ENCODE measurements at regions not wholly inside any gene's neighbourhood (a gene's known extent, or its start where the extent isn't known, plus 50 kb on each side); places are given as distances from the start of the nearest gene placed in this dataset.

GRCh38 chr5:18972177-18972576 is 1015.8 kb downstream of the CDH18 start:
- Mint-ChIP-seq H3K4me3 (no peak overlapping the region), H3K9me3 (peaks cover 10% of the 10 kb centered on the region), H3K36me3 (ENCODE audit: low read depth) (no peaks in the 10 kb centered on the region), H3K27me3 (no peaks in the 10 kb centered on the region), H3K27ac (no peak overlapping the region), H3K4me1 (ENCODE audit: low read depth) (no peaks in the 10 kb centered on the region)
- no peak for DNase-seq

- no peaks in the 10 kb centered on the region for H3K36me3 Mint-ChIP-seq (ENCODE audit: low read depth)
- H3K9me3 Mint-ChIP-seq: peaks cover 6% of the 10 kb centered on the region
- DNase-seq: no peak
- H3K27ac Mint-ChIP-seq: no peak overlapping the region
- no peak overlapping the region for H3K4me3 Mint-ChIP-seq
- no peaks in the 10 kb centered on the region for H3K27me3 Mint-ChIP-seq
- H3K4me1 Mint-ChIP-seq (ENCODE audit: low read depth): no peaks in the 10 kb centered on the region
Observed at GRCh38 chr5:18975624-18976023, 1012.4 kb downstream of the CDH18 start.

- Mint-ChIP-seq H3K36me3 (ENCODE audit: low read depth) (no peaks in the 10 kb centered on the region), H3K4me3 (no peak overlapping the region), H3K4me1 (ENCODE audit: low read depth) (no peaks in the 10 kb centered on the region), H3K27me3 (no peaks in the 10 kb centered on the region), H3K9me3 (peaks cover 9% of the 10 kb centered on the region), H3K27ac (no peak overlapping the region)
- DNase-seq: no peak
Observed at GRCh38 chr5:18977880-18978279, 1010.1 kb downstream of the CDH18 start.

GRCh38 chr5:18984559-18985080 is 1003.4 kb downstream of the CDH18 start:
- Mint-ChIP-seq H3K27ac (no peak overlapping the region), H3K36me3 (ENCODE audit: low read depth) (no peaks in the 10 kb centered on the region), H3K9me3 (peaks cover 8% of the 10 kb centered on the region), H3K4me3 (no peak overlapping the region), H3K27me3 (no peaks in the 10 kb centered on the region), H3K4me1 (ENCODE audit: low read depth) (no peaks in the 10 kb centered on the region)
- DNase-seq: no peak

- no peaks in the 10 kb centered on the region for H3K27me3 Mint-ChIP-seq
Observed at GRCh38 chr5:18985171-18985758, 1002.7 kb downstream of the CDH18 start.

GRCh38 chr5:18987101-18987500 is 1000.9 kb downstream of the CDH18 start:
- Mint-ChIP-seq H3K9me3 (peaks cover 7% of the 10 kb centered on the region), H3K4me3 (no peak overlapping the region), H3K27ac (no peak overlapping the region), H3K4me1 (ENCODE audit: low read depth) (no peaks in the 10 kb centered on the region), H3K27me3 (no peaks in the 10 kb centered on the region), H3K36me3 (ENCODE audit: low read depth) (no peaks in the 10 kb centered on the region)
- no peak for DNase-seq

More at GRCh38 chr5:18985171-18985758, 1002.7 kb downstream of the CDH18 start:
- Mint-ChIP-seq H3K4me1 (ENCODE audit: low read depth) (no peaks in the 10 kb centered on the region), H3K27ac (no peak overlapping the region), H3K4me3 (no peak overlapping the region), H3K36me3 (ENCODE audit: low read depth) (no peaks in the 10 kb centered on the region), H3K9me3 (peaks cover 10% of the 10 kb centered on the region)
- DNase-seq: no peak

- Mint-ChIP-seq H3K36me3 (ENCODE audit: low read depth) (no peaks in the 10 kb centered on the region), H3K4me1 (ENCODE audit: low read depth) (no peaks in the 10 kb centered on the region), H3K9me3 (peaks cover 2% of the 10 kb centered on the region), H3K4me3 (no peak overlapping the region), H3K27me3 (no peaks in the 10 kb centered on the region), H3K27ac (no peak overlapping the region)
- DNase-seq: no peak
Observed at GRCh38 chr5:18990852-18991251, 997.1 kb downstream of the CDH18 start.

- Mint-ChIP-seq H3K9me3 (peaks cover 2% of the 10 kb centered on the region), H3K36me3 (ENCODE audit: low read depth) (no peaks in the 10 kb centered on the region), H3K27me3 (no peaks in the 10 kb centered on the region), H3K4me3 (no peak overlapping the region), H3K4me1 (ENCODE audit: low read depth) (no peaks in the 10 kb centered on the region), H3K27ac (no peak overlapping the region)
- DNase-seq: no peak
Observed at GRCh38 chr5:18992264-18992663, 995.7 kb downstream of the CDH18 start.

GRCh38 chr5:18999478-18999877 is 988.5 kb downstream of the CDH18 start:
- Mint-ChIP-seq H3K36me3 (ENCODE audit: low read depth) (no peaks in the 10 kb centered on the region), H3K27me3 (no peaks in the 10 kb centered on the region), H3K4me3 (no peak overlapping the region), H3K9me3 (peaks cover 4% of the 10 kb centered on the region), H3K4me1 (ENCODE audit: low read depth) (no peaks in the 10 kb centered on the region), H3K27ac (no peak overlapping the region)
- no peak for DNase-seq

- H3K4me1 Mint-ChIP-seq (ENCODE audit: low read depth): no peaks in the 10 kb centered on the region
- H3K27me3 Mint-ChIP-seq: no peaks in the 10 kb centered on the region
- H3K4me3 Mint-ChIP-seq: no peak overlapping the region
- H3K36me3 Mint-ChIP-seq (ENCODE audit: low read depth): no peaks in the 10 kb centered on the region
- peaks cover 4% of the 10 kb centered on the region for H3K9me3 Mint-ChIP-seq
- DNase-seq: no peak
- no peak overlapping the region for H3K27ac Mint-ChIP-seq
Observed at GRCh38 chr5:19001054-19001453, 986.9 kb downstream of the CDH18 start.

GRCh38 chr5:19001539-19001938 is 986.5 kb downstream of the CDH18 start:
- H3K27me3 Mint-ChIP-seq: no peaks in the 10 kb centered on the region
- no peak overlapping the region for H3K27ac Mint-ChIP-seq

GRCh38 chr5:19002111-19002510 is 985.9 kb downstream of the CDH18 start:
- Mint-ChIP-seq H3K4me3 (no peak overlapping the region), H3K27ac (no peak overlapping the region), H3K36me3 (ENCODE audit: low read depth) (no peaks in the 10 kb centered on the region), H3K4me1 (ENCODE audit: low read depth) (no peaks in the 10 kb centered on the region), H3K27me3 (no peaks in the 10 kb centered on the region), H3K9me3 (peaks cover 4% of the 10 kb centered on the region)
- DNase-seq: no peak

More at GRCh38 chr5:19001539-19001938, 986.5 kb downstream of the CDH18 start:
- Mint-ChIP-seq H3K4me1 (ENCODE audit: low read depth) (no peaks in the 10 kb centered on the region), H3K4me3 (no peak overlapping the region), H3K9me3 (peaks cover 4% of the 10 kb centered on the region), H3K36me3 (ENCODE audit: low read depth) (no peaks in the 10 kb centered on the region)
- DNase-seq: no peak

- Mint-ChIP-seq H3K4me1 (ENCODE audit: low read depth) (no peaks in the 10 kb centered on the region), H3K36me3 (ENCODE audit: low read depth) (no peaks in the 10 kb centered on the region), H3K4me3 (no peak overlapping the region), H3K27me3 (no peaks in the 10 kb centered on the region), H3K9me3 (peaks cover 8% of the 10 kb centered on the region), H3K27ac (no peak overlapping the region)
- DNase-seq: no peak
Observed at GRCh38 chr5:19018822-19019221, 969.2 kb downstream of the CDH18 start.

GRCh38 chr5:19031491-19031890 is 956.5 kb downstream of the CDH18 start:
- Mint-ChIP-seq H3K27ac (no peak overlapping the region), H3K4me3 (no peak overlapping the region), H3K9me3 (no peaks in the 10 kb centered on the region), H3K36me3 (ENCODE audit: low read depth) (no peaks in the 10 kb centered on the region), H3K4me1 (ENCODE audit: low read depth) (no peaks in the 10 kb centered on the region), H3K27me3 (no peaks in the 10 kb centered on the region)
- no peak for DNase-seq

- Mint-ChIP-seq H3K4me1 (ENCODE audit: low read depth) (no peaks in the 10 kb centered on the region), H3K36me3 (ENCODE audit: low read depth) (no peaks in the 10 kb centered on the region), H3K27me3 (no peaks in the 10 kb centered on the region), H3K9me3 (peaks cover 7% of the 10 kb centered on the region), H3K4me3 (no peak overlapping the region), H3K27ac (no peak overlapping the region)
- no peak for DNase-seq
Observed at GRCh38 chr5:19035816-19036215, 952.2 kb downstream of the CDH18 start.

GRCh38 chr5:19042106-19042505 is 945.9 kb downstream of the CDH18 start:
- no peaks in the 10 kb centered on the region for H3K27me3 Mint-ChIP-seq
- no peaks in the 10 kb centered on the region for H3K4me1 Mint-ChIP-seq (ENCODE audit: low read depth)
- H3K36me3 Mint-ChIP-seq (ENCODE audit: low read depth): no peaks in the 10 kb centered on the region
- H3K27ac Mint-ChIP-seq: no peak overlapping the region
- H3K9me3 Mint-ChIP-seq: peaks cover 13% of the 10 kb centered on the region
- no peak for DNase-seq
- H3K4me3 Mint-ChIP-seq: no peak overlapping the region

Data from activated T-cell treated with anti-CD3 and anti-CD28 coated beads, Interleukin-2, amount 50 U/mL, for 24 hours (primary cell).